PC-9 (cell line): ENCODE measurements at regions not wholly inside any gene's neighbourhood (a gene's known extent, or its start where the extent isn't known, plus 50 kb on each side); places are given as distances from the start of the nearest gene placed in this dataset.
"Not testable (repeated sequence)": the region's sequence is repeated elsewhere in the genome, so short reads cannot be mapped to it uniquely, and the experiment has no call there.

Experiments
- BruUV-seq: library from RNA; stranded (reverse); fragments of 400-500 nt; replicated peaks from 2 replicates; lab custom pipeline; 2021; lab: Mats Ljungman, UMichigan
- CTCF ChIA-PET: fragments of 300-600 bp; sonication (Branson Sonifier 250); formaldehyde crosslinking; loops from one replicate; lab custom pipeline; 2022; ENCODE audit warnings: antibody characterized with exemption; lab: Charles Lee
- POLR2A ChIA-PET: fragments of 300-600 bp; sonication (Branson Sonifier 250); formaldehyde crosslinking; loops from one replicate; lab custom pipeline; 2022; ENCODE audit warnings: antibody characterized with exemption; ENCODE audit not compliant: unreplicated experiment; lab: Charles Lee
- DNase-seq, 2 experiments: peaks; one replicate each; pipeline versions ENCODE4 v3.0.0 to v3.0.0-alpha.2; 2015 to 2022; ENCODE audit warnings: mixed read lengths in 1 of 2
- H2AFZ ChIP-seq: fragments of 200-600 bp; sonication (generic); 2 replicates; pipeline ENCODE4 v1.8.1; 2017; ENCODE audit warnings: antibody characterized with exemption
- H3F3A ChIP-seq: fragments of 200-600 bp; sonication (generic); 2 replicates; pipeline ENCODE4 v1.8.1; 2017; ENCODE audit warnings: antibody characterized with exemption, mild to moderate bottlenecking, low read depth; ENCODE audit not compliant: insufficient read depth
- H3K27ac ChIP-seq: fragments of 200-600 bp; sonication (generic); 2 replicates; pipeline ENCODE4 v1.6.1; 2016; ENCODE audit warnings: mixed run types
- H3K27me3 ChIP-seq: fragments of 200-600 bp; sonication (generic); 2 replicates; pipeline ENCODE4 v1.6.1; 2016; ENCODE audit warnings: low read depth, mixed run types; ENCODE audit not compliant: insufficient read depth
- H3K36me3 ChIP-seq: fragments of 200-600 bp; sonication (generic); 2 replicates; pipeline ENCODE4 v1.6.1; 2016; ENCODE audit warnings: low read depth, mixed run types
- H3K4me1 ChIP-seq: fragments of 200-600 bp; sonication (generic); replicated peaks from 2 replicates; pipeline ENCODE4 v1.6.1; 2016; ENCODE audit warnings: mixed run types; ENCODE audit not compliant: insufficient read depth
- H3K4me2 ChIP-seq: fragments of 200-600 bp; sonication (generic); 2 replicates; pipeline ENCODE4 v1.6.1; 2017; ENCODE audit warnings: mixed run types
- H3K4me3 ChIP-seq: fragments of 200-600 bp; sonication (generic); 2 replicates; pipeline ENCODE4 v1.6.1; 2016; ENCODE audit warnings: mixed run types
- H3K79me2 ChIP-seq: fragments of 200-600 bp; sonication (generic); 2 replicates; pipeline ENCODE4 v1.6.1; 2017; ENCODE audit warnings: low read depth, mixed run types
- H3K9me2 ChIP-seq: fragments of 200-600 bp; sonication (generic); 2 replicates; pipeline ENCODE4 v1.8.1; 2017; ENCODE audit warnings: mild to moderate bottlenecking; ENCODE audit not compliant: insufficient read depth
- H3K9me3 ChIP-seq: fragments of 200-600 bp; sonication (generic); 2 replicates; pipeline ENCODE4 v1.8.1; 2016; ENCODE audit warnings: low read depth; ENCODE audit not compliant: insufficient read depth
- H4K20me1 ChIP-seq: fragments of 200-600 bp; sonication (generic); 2 replicates; pipeline ENCODE4 v1.8.1; 2017; ENCODE audit not compliant: insufficient read depth
- EZH2 ChIP-seq: fragments of 200-600 bp; sonication (generic); IDR thresholded peaks from 2 replicates; pipeline ENCODE4 v1.8.0; 2017; ENCODE audit warnings: antibody characterized with exemption, low read depth
- intact Hi-C: fragments of 100-400 bp; cut with micrococcal nuclease; formaldehyde crosslinking; loops from one replicate; pipeline ENCODE4 v1.10.0; 2022; ENCODE audit not compliant: unreplicated experiment
- TF ChIP-seq, protein P1 (sequence below): fragments of 200-600 bp; sonication (generic); conservative IDR thresholded peaks from 2 replicates; pipeline ENCODE4 v1.6.1; 2017; ENCODE audit warnings: mixed run types, antibody characterized with exemption, mild to moderate bottlenecking, moderate library complexity

DNA sequence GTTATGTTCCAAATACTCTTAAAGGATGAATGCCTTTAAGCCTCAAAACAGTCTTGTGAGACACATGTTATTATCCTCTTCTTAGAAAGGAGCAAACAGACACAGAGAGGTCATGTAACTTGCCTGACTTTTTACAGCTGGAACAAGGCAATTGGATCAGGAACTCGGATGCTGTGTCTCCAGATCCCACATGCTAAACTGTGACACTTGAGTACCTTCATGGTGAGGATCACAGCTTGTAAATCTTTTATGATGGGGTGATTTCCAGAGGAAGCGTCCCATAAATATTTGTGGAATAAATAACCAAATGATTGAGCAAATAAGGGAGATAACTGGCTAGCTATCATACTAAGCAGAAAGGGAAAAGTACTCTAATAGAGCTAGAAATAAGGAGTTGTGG lies 171.2 kb downstream of the C11orf91 start:
- peaks cover 3% of the 10 kb centered on the region; the same call in 1 of the 2 replicates for H3F3A ChIP-seq
- TF ChIP-seq, protein P1, sequence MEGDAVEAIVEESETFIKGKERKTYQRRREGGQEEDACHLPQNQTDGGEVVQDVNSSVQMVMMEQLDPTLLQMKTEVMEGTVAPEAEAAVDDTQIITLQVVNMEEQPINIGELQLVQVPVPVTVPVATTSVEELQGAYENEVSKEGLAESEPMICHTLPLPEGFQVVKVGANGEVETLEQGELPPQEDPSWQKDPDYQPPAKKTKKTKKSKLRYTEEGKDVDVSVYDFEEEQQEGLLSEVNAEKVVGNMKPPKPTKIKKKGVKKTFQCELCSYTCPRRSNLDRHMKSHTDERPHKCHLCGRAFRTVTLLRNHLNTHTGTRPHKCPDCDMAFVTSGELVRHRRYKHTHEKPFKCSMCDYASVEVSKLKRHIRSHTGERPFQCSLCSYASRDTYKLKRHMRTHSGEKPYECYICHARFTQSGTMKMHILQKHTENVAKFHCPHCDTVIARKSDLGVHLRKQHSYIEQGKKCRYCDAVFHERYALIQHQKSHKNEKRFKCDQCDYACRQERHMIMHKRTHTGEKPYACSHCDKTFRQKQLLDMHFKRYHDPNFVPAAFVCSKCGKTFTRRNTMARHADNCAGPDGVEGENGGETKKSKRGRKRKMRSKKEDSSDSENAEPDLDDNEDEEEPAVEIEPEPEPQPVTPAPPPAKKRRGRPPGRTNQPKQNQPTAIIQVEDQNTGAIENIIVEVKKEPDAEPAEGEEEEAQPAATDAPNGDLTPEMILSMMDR: no peak
- no peak for TF ChIP-seq EZH2
- no peaks in the 10 kb centered on the region for H3K36me3 ChIP-seq
- BruUV-seq: no TSS peak
- no peak overlapping the region for H3K4me3 ChIP-seq
- H3K4me2 ChIP-seq: no peak overlapping the region
- peaks cover 9% of the 10 kb centered on the region for H3K4me1 ChIP-seq
- no peaks in the 10 kb centered on the region for H4K20me1 ChIP-seq
- H3K79me2 ChIP-seq: no peaks in the 10 kb centered on the region
- CTCF ChIA-PET: no interaction called here
- no peaks in the 10 kb centered on the region; the same call in 1 of the 2 replicates for H3K9me3 ChIP-seq
- no peak overlapping the region for H3K27ac ChIP-seq
- H3K9me2 ChIP-seq: no peaks in the 10 kb centered on the region; the same call in 1 of the 2 replicates
- no peaks in the 10 kb centered on the region for H3K27me3 ChIP-seq
- POLR2A ChIA-PET: no interaction called here
- no peak for DNase-seq
- intact Hi-C loops: no loop called here
- no peak overlapping the region for H2AFZ ChIP-seq

DNA sequence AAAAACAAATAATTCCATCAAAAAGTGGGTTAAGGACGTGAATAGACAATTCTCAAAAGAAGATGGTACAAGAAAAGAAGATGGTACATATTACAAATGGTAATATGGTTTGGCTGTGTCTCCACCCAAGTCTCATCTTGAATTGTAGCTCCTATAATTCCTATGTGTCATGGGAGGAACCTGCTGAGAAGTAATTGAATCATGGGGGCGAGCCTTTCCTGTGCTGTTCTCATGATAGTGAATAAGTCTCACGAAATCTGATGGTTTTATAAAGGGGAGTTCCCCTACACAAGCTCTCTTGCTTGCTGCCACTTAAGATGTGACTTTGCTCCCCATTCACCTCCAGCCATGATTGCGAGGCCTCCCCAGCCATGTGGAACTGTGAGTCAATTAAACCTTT lies 172.9 kb downstream of the C11orf91 start:
- CTCF ChIA-PET, H3K27me3 ChIP-seq, H2AFZ ChIP-seq, intact Hi-C loops, POLR2A ChIA-PET, DNase-seq, H3K9me2 ChIP-seq, H3F3A ChIP-seq, H3K36me3 ChIP-seq, H3K79me2 ChIP-seq, BruUV-seq, H3K4me3 ChIP-seq, H3K4me1 ChIP-seq, H4K20me1 ChIP-seq, H3K9me3 ChIP-seq, H3K4me2 ChIP-seq, H3K27ac ChIP-seq: not testable (repeated sequence)

DNA sequence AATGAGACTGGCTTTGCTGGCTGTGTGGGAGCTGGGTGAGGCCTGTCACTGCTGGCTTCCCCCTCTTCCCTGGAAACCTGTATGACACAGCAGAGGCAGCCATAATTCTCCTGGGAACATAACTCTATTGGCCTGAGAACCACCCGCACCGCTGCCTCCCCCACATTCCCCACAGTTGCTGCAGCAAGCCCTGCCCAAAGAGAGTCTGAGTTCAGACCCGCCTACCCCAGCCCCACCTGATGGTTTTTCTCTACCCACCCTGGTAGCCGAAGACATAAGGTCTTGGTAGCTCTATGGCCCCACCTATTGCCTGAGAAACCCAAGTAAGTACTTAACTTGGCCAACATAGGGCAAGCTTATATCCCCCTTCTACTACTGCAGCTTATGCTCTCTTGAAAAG lies 174.8 kb downstream of the C11orf91 start:
- TF ChIP-seq, protein P1: no peak
- no peak for TF ChIP-seq EZH2
- no peaks in the 10 kb centered on the region for H3K4me1 ChIP-seq
- intact Hi-C loops: no loop called here
- DNase-seq: no peak
- no peak overlapping the region for H3K4me3 ChIP-seq
- no peak overlapping the region for H3K4me2 ChIP-seq
- no peaks in the 10 kb centered on the region for H3K36me3 ChIP-seq
- no peaks in the 10 kb centered on the region for H3K27me3 ChIP-seq
- no peaks in the 10 kb centered on the region; the same call in 1 of the 2 replicates for H3K9me3 ChIP-seq
- H2AFZ ChIP-seq: no peak overlapping the region
- H4K20me1 ChIP-seq: no peaks in the 10 kb centered on the region
- H3K79me2 ChIP-seq: no peaks in the 10 kb centered on the region
- no peaks in the 10 kb centered on the region; the same call in 1 of the 2 replicates for H3K9me2 ChIP-seq
- no TSS peak for BruUV-seq
- no peak overlapping the region for H3K27ac ChIP-seq
- ChIA-PET POLR2A (no interaction called here), CTCF (no interaction called here)
- H3F3A ChIP-seq: no peaks in the 10 kb centered on the region

DNA sequence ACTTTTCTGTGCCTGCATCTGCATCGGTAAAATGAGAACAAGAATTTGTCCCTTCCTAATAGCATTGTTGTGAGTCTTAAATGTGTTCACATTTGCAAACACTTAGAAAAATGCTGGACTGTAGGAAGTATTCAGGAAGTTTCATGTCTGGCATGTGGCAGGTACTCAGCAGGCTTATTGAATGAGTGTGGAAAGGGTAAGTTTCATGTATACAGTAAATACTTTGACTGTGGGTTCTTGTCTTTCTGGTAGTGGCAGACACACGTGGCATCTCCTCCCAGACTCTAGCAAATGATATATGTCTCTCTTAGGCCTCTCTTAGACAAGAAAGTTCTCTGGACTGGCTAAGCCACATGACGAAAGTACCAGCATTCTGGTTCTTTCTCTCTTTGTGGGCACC lies 179.2 kb downstream of the C11orf91 start:
- Histone ChIP-seq H3K36me3 (no peaks in the 10 kb centered on the region), H3K27me3 (no peaks in the 10 kb centered on the region), H3K9me3 (no peaks in the 10 kb centered on the region), H3K4me1 (no peaks in the 10 kb centered on the region), H3K4me3 (no peak overlapping the region), H3K27ac (no peak overlapping the region), H3K4me2 (no peak overlapping the region), H4K20me1 (no peaks in the 10 kb centered on the region), H3K79me2 (no peaks in the 10 kb centered on the region), H2AFZ (no peak overlapping the region), H3F3A (no peaks in the 10 kb centered on the region), H3K9me2 (no peaks in the 10 kb centered on the region; the same call in 1 of the 2 replicates)
- TF ChIP-seq, protein P1: no peak
- TF ChIP-seq EZH2: no peak
- no TSS peak for BruUV-seq
- no peak for DNase-seq
- intact Hi-C loops: no loop called here
- CTCF ChIA-PET: no interaction called here
- POLR2A ChIA-PET: no interaction called here
